ENCODE measurements at regions not wholly inside any gene's neighbourhood (a gene's known extent, or its start where the extent isn't known, plus 50 kb on each side); places are given as distances from the start of the nearest gene placed in this dataset.
A peak's percentile ranks its signal among the peaks of the same experiment; 100 is the strongest.

- no peak for DNase-seq
These were observed 119.9 kb upstream of the COPS8 start for GRCh38 chr2:236965841-236966096.

GRCh38 chr2:236967499-236967783 is 118.2 kb upstream of the COPS8 start:
- no peak for DNase-seq

- DNase-seq = no peak
These were observed 117.4 kb upstream of the COPS8 start for GRCh38 chr2:236968101-236968879.

GRCh38 chr2:236968880-236969534 is 116.7 kb upstream of the COPS8 start:
- DNase-seq = peak in 1 of 2 experiments; percentile 37

- no peak for DNase-seq
These were observed 115.7 kb upstream of the COPS8 start for GRCh38 chr2:236969767-236970655.

- no peak for DNase-seq
These were observed 115.1 kb upstream of the COPS8 start for GRCh38 chr2:236970656-236971010.

- DNase-seq = no peak
These were observed 114.4 kb upstream of the COPS8 start for GRCh38 chr2:236971131-236971821.

DNA sequence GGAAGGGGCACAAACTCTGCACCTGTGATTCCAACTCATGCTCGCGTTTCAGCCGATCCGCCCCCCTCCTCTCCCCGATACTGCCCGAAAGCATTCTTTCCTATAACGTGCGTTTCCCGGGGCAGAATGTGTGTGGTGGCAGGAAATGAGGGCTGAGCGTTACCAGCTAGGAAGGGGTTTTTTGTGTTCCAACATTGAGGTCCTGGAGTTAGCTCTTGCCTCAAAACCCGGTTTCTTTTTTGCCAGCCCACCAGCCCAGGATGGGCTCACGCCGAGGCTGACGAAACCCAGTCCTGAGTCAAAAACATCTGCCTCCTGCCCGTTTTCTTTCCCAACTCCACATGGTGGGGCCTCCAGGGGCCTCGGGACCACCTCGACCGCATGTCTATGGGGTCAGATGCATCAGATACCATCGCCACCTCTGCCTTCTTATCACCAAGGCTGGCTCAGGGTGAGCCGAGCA is 113.7 kb upstream of the COPS8 start:
- no peak for DNase-seq

GRCh38 chr2:236972491-236973342 is 113.0 kb upstream of the COPS8 start:
- DNase-seq = no peak

- no peak for DNase-seq
These were observed 112.2 kb upstream of the COPS8 start for GRCh38 chr2:236973343-236973980.

DNA sequence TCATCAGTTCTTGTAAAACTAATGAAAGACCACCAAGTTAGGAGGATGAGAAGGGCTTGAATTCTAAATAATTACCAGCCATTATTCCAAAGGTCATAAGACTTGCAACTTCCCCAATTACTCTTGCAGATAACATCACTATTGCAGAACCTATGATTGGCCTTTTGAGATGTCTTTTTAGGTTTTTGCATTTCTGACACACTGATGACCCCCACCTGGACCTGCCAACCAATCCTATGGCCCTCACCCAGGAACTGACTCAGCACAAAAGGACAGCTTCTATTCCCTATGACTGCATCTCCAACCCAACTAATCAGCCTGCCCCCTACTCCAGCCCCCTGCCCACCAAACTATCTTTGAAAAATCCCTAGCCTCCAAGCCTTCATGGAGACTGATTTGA is 111.5 kb upstream of the COPS8 start:
- no peak for DNase-seq

DNA sequence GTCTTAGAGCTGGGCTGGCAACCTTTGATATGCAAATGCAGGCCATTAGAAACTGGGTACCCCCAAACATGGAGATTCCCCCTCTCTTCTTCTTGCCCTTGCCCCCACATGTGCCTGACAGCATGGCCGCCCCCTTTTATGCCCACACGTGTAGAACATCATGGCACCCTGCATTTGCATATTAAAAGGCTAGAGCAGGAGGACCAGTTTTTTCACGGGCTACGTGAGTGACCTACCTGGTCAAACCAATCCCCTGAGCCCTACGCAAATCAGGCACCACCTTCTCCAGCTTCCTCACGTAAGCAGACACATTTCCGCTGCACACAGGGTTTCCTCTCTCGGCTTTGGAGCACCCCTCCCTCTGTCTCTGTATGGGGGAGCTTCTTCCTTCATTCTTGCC is 110.9 kb upstream of the COPS8 start:
- DNase-seq = no peak

DNA sequence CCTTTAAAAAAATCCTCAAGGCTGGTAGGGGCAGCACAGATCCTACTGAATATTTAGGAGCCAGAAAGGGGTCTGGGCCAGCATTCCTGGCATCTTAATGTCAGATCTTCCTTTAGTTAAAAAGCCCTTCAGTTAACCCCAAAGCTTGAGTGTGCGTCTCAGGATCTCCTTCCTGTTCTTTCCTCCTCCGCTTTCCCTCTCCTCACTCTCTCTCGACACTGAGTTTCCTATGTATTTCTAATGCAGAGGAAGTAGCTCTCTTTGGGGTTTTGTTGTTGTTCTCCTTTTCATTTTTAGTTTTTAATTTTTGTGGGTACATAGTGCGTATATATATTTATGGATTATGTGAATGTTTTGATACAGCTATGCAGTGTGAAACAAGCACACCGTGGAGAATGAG is 109.9 kb upstream of the COPS8 start:
- no peak for DNase-seq

DNA sequence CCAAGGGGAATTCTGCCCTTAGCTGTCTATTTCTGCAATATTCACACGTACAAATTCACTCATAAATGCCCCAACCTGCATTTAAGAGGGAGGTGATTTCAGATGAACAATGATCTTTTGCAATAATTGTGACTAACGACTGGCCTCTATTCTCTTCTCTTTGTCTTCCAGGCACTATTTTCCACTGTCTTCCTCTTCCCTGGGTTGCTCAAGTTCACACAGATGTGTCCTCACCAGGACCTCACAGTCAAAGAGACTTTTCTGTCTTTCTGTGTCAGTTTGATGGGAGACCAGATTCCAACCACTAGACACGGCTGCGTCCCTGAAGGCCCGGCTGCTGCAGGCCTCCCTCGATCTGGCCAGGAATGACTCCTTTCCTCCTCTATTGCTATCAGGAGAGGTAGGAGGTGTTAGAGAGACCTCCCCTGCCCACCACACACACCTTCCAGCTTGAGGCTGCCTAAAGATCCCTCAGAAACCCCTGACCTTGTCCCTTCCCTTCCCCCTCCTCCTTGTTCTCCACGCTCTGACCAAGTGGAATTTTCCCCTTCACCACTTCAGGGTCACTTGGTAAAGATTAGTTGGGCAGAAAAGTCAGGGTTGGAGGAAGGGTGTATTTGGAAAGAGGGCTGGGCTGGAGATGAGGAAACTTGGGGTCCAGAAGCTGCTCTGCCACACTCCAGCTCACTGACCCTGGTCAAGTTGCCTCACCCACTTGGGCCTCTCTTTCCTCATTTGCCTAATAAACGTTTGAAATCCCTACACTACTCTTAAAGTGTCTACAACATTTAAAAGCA is 109.2 kb upstream of the COPS8 start:
- DNase-seq = no peak

- no peak for DNase-seq
These were observed 108.4 kb upstream of the COPS8 start for GRCh38 chr2:236977063-236977851.

- no peak for DNase-seq
These were observed 107.8 kb upstream of the COPS8 start for GRCh38 chr2:236977852-236978398.

DNA sequence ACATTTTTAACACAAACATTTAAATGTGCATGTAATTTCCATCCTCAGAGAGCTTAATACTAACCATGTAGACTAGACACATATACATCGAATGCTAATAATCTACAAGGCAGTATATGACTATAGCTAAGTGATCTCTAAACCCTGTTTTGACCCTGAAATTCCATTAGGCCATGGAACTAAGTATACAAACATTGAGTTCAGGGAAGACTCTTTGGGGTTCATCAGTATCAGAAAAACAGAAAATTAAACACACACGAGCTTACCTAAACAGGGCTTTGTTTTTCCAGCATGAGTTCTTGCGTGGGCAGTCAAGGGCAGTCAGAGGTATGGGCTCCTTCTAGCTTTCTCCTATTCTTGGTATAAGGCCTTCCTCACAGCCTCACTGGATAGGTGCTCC is 106.0 kb upstream of the COPS8 start:
- no peak for DNase-seq

DNA sequence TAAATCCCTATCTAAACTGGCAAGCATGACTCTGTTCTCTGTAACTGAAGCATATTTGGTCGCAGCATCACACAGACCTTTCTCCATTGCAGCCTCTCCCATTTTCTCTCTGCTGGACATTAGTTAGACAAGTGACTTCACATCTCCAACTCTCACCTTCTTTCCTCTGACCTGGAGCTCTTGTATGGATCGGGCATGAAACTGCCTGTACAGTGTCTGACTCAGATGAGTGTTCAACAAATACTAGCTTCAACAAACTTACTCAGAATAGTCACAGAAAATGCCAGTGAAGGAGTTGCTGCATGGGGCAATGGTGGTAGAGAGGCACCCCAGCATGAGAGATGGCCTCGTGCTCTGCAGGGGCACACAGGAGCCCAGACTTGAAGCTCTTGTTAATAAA is 104.7 kb upstream of the COPS8 start:
- DNase-seq = no peak

DNA sequence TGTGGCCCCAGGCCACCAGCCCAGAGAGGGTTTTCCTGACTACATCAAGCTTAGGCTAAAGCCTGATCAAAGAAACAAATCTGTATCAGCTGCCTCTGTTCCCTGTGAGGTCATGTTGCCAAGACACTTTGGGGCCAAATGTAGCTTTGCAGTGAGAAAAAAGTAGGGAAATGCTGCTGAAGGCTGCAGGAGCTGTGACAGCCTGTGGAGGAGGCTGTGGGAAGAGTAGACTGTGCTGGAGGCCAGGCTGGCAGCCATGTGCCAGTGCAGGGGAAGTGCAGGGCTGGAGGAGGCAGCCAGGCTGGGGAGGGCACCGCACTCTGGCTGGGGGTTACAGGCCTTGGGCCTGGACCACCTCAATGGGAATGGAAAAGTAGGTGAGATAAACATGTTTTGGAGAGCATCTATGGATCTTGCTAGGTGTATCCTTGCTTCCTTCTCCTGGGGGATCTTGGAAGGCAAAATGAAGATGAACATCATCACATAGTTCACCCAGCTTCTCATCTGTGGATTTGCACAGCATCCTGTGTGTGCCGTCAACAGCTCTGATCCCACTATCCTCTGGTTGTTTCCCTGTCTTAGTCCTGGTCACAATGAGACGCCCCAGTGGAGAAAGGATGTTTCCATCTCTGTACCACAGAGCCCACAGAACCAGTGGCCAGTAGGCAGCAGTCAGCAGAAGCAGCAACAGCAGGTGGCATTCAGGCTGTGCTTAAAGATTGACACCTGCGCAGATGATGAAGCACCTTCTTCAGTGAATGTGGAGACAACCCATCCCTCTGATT is 103.8 kb upstream of the COPS8 start:
- DNase-seq = no peak
